Mesendoderm (in vitro differentiated cells): ENCODE measurements at regions not wholly inside any gene's neighbourhood (a gene's known extent, or its start where the extent isn't known, plus 50 kb on each side); places are given as distances from the start of the nearest gene placed in this dataset.

Experiments used
- DNase-seq: peaks from one replicate; pipeline ENCODE4 v3.0.0; 2013
- H2AK5ac ChIP-seq: 2 replicates; pipeline ENCODE4 v1.6.1; 2013; ENCODE audit warnings: low read length, inconsistent platforms
- H2BK120ac ChIP-seq: 2 replicates; pipeline ENCODE4 v1.6.1; 2013; ENCODE audit warnings: low read depth, mild to moderate bottlenecking, low read length, moderate library complexity, mixed read lengths
- H2BK15ac ChIP-seq: replicated peaks from 2 replicates; pipeline ENCODE4 v1.6.1; 2013; ENCODE audit warnings: low read depth, mild to moderate bottlenecking, moderate library complexity
- H2BK5ac ChIP-seq: 2 replicates; pipeline ENCODE4 v1.6.1; 2013; ENCODE audit warnings: low read length, inconsistent platforms
- H3K18ac ChIP-seq: 2 replicates; pipeline ENCODE4 v1.6.1; 2013; ENCODE audit warnings: mild to moderate bottlenecking, low read length, mixed read lengths
- H3K23ac ChIP-seq: one replicate; pipeline ENCODE4 v1.6.1; 2013; ENCODE audit warnings: low read length
- H3K27ac ChIP-seq: 2 replicates; pipeline ENCODE4 v1.5.1; 2013; ENCODE audit warnings: low read depth, mild to moderate bottlenecking, inconsistent platforms, low read length, moderate library complexity
- H3K27me3 ChIP-seq: 2 replicates; pipeline ENCODE4 v1.6.1; 2013; ENCODE audit warnings: low read length, control low read depth, mild to moderate bottlenecking, inconsistent platforms; ENCODE audit not compliant: insufficient read depth, poor library complexity
- H3K36me3 ChIP-seq: 2 replicates; pipeline ENCODE4 v1.6.1; 2013; ENCODE audit warnings: low read length, inconsistent platforms; ENCODE audit not compliant: control insufficient read depth, insufficient read depth
- H3K4ac ChIP-seq: one replicate; pipeline ENCODE4 v1.6.1; 2013; ENCODE audit warnings: low read depth, mild to moderate bottlenecking, low read length, moderate library complexity
- H3K4me1 ChIP-seq: 2 replicates; pipeline ENCODE4 v1.6.1; 2013; ENCODE audit warnings: low read depth, low read length, inconsistent platforms; ENCODE audit not compliant: control insufficient read depth
- H3K4me2 ChIP-seq: 2 replicates; pipeline ENCODE4 v1.6.1; 2013; ENCODE audit warnings: low read length
- H3K4me3 ChIP-seq: 2 replicates; pipeline ENCODE4 v1.5.1; 2013; ENCODE audit warnings: mild to moderate bottlenecking, low read length
- H3K56ac ChIP-seq: one replicate; pipeline ENCODE4 v1.6.1; 2013; ENCODE audit warnings: low read length
- H3K79me1 ChIP-seq: 2 replicates; pipeline ENCODE4 v1.6.1; 2013; ENCODE audit warnings: low read length, inconsistent platforms
- H3K79me2 ChIP-seq: 2 replicates; pipeline ENCODE4 v1.6.1; 2013; ENCODE audit warnings: mild to moderate bottlenecking, low read length; ENCODE audit not compliant: control insufficient read depth, insufficient read depth
- H3K9ac ChIP-seq: 2 replicates; pipeline ENCODE4 v1.6.1; 2013; ENCODE audit warnings: low read length, inconsistent platforms
- H4K5ac ChIP-seq: one replicate; pipeline ENCODE4 v1.6.1; 2013; ENCODE audit warnings: low read length
- H4K8ac ChIP-seq: one replicate; pipeline ENCODE4 v1.6.1; 2013; ENCODE audit warnings: low read depth, mild to moderate bottlenecking, control low read depth, low read length, moderate library complexity
- WGBS: extraction: QIAGEN DNeasy Blood & Tissue Kit; methylation state at CpG from one replicate; pipeline ENCODE4 v1.1.7; 2013; ENCODE audit warnings: low lambda C conversion rate, missing lambda C conversion rate; ENCODE audit not compliant: insufficient coverage; ENCODE audit errors: extremely low coverage; 5-methylcytosine and 5-hydroxymethylcytosine counted together

GRCh38 chr15:29430831-29431230, 161.2 kb upstream of the NSMCE3 start:
- Histone ChIP-seq H3K79me1 (no peaks in the 10 kb centered on the region), H3K4me1 (no peaks in the 10 kb centered on the region), H3K9ac (no peak overlapping the region), H3K27ac (no peak overlapping the region), H3K79me2 (no peaks in the 10 kb centered on the region), H2AK5ac (no peak overlapping the region), H3K4me3 (no peak overlapping the region), H2BK15ac (no peak overlapping the region), H3K36me3 (no peaks in the 10 kb centered on the region), H3K23ac (no peak overlapping the region), H2BK120ac (no peak overlapping the region), H4K8ac (no peak overlapping the region), H3K4ac (no peak overlapping the region), H3K4me2 (no peak overlapping the region), H3K56ac (no peak overlapping the region), H4K5ac (no peak overlapping the region), H2BK5ac (no peak overlapping the region), H3K27me3 (no peaks in the 10 kb centered on the region), H3K18ac (no peak overlapping the region)
- no peak for DNase-seq
- WGBS: no CpG with 5 or more reads among the region's 10 CpGs

GRCh38 chr15:29430124-29430523, 160.5 kb upstream of the NSMCE3 start:
- Histone ChIP-seq H4K8ac (no peak overlapping the region), H3K56ac (no peak overlapping the region), H3K79me1 (no peaks in the 10 kb centered on the region), H4K5ac (no peak overlapping the region), H3K4me1 (no peaks in the 10 kb centered on the region), H2BK120ac (no peak overlapping the region), H3K79me2 (no peaks in the 10 kb centered on the region), H3K23ac (no peak overlapping the region), H2BK5ac (no peak overlapping the region), H3K4ac (no peak overlapping the region), H3K18ac (no peak overlapping the region), H3K4me2 (no peak overlapping the region), H3K27me3 (no peaks in the 10 kb centered on the region), H3K36me3 (no peaks in the 10 kb centered on the region), H3K9ac (no peak overlapping the region), H2AK5ac (no peak overlapping the region), H2BK15ac (no peak overlapping the region), H3K27ac (no peak overlapping the region), H3K4me3 (no peak overlapping the region)
- no peak for DNase-seq
- no CpG with 5 or more reads among the region's 4 CpGs for WGBS

- H2BK15ac ChIP-seq: no peak overlapping the region
- no peak overlapping the region for H3K18ac ChIP-seq
- DNase-seq: no peak
- no peak overlapping the region for H3K4ac ChIP-seq
- no peak overlapping the region for H3K56ac ChIP-seq
- H3K23ac ChIP-seq: no peak overlapping the region
- H3K9ac ChIP-seq: no peak overlapping the region
- no peaks in the 10 kb centered on the region for H3K79me1 ChIP-seq
- no peak overlapping the region for H3K4me3 ChIP-seq
- H2BK5ac ChIP-seq: no peak overlapping the region
- no peaks in the 10 kb centered on the region for H3K79me2 ChIP-seq
- no CpG with 5 or more reads among the region's 13 CpGs for WGBS
- H4K8ac ChIP-seq: no peak overlapping the region
- H3K36me3 ChIP-seq: no peaks in the 10 kb centered on the region
- H2BK120ac ChIP-seq: no peak overlapping the region
- H3K27me3 ChIP-seq: no peaks in the 10 kb centered on the region
- H3K4me2 ChIP-seq: no peak overlapping the region
- H3K27ac ChIP-seq: no peak overlapping the region
- H2AK5ac ChIP-seq: no peak overlapping the region
- H4K5ac ChIP-seq: no peak overlapping the region
- no peaks in the 10 kb centered on the region for H3K4me1 ChIP-seq
These were observed 160.0 kb upstream of the NSMCE3 start for GRCh38 chr15:29429584-29429983.

DNA sequence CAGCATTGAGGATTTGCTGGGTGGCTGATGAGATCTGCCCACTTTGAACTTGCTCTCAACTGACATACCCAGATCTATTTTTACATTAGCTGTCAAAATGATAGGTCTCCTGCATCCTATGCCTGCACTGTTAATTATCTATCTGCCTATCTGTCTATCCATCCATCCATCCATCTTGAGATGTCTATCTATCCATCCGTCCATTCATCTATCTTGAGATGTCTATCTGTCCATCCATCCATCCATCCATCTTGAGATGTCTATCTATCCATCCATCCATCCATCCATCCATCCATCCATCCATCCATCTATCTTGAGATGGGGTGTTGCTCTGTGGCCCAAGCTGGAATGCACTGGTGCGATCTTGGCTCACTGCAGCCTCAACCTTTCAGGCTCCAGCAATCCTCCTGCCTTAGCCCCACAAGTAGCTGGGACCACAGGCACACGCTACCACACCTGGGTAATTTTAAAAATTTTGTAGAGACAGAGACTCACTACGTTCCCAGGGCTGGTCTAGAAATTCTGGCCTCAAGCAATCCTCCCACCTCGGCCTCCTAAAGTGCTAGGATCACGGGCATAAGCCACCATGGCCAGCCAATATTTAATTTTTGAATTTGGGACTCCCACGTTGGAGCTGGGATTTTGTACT, 159.4 kb upstream of the NSMCE3 start:
- Histone ChIP-seq H3K23ac (no peak overlapping the region), H3K4me1 (no peaks in the 10 kb centered on the region), H3K4me2 (no peak overlapping the region), H3K79me1 (no peaks in the 10 kb centered on the region), H3K4me3 (no peak overlapping the region), H3K79me2 (no peaks in the 10 kb centered on the region), H2BK120ac (no peak overlapping the region), H2BK5ac (no peak overlapping the region), H3K4ac (no peak overlapping the region), H2AK5ac (no peak overlapping the region), H4K8ac (no peak overlapping the region), H3K27me3 (no peaks in the 10 kb centered on the region), H2BK15ac (no peak overlapping the region), H3K9ac (no peak overlapping the region), H4K5ac (no peak overlapping the region), H3K18ac (no peak overlapping the region), H3K27ac (no peak overlapping the region), H3K36me3 (no peaks in the 10 kb centered on the region), H3K56ac (no peak overlapping the region)
- DNase-seq: no peak
- WGBS: no CpG with 5 or more reads among the region's 7 CpGs

GRCh38 chr15:29425864-29426263, 156.2 kb upstream of the NSMCE3 start:
- Histone ChIP-seq H2BK5ac (no peak overlapping the region), H3K4me1 (no peaks in the 10 kb centered on the region), H2BK15ac (no peak overlapping the region), H2BK120ac (no peak overlapping the region), H3K56ac (no peak overlapping the region), H3K79me2 (no peaks in the 10 kb centered on the region), H3K79me1 (no peaks in the 10 kb centered on the region), H3K4me2 (no peak overlapping the region), H3K27ac (no peak overlapping the region), H2AK5ac (no peak overlapping the region), H3K4me3 (no peak overlapping the region), H4K5ac (no peak overlapping the region), H3K18ac (no peak overlapping the region), H3K9ac (no peak overlapping the region), H3K27me3 (no peaks in the 10 kb centered on the region), H3K23ac (no peak overlapping the region), H3K36me3 (no peaks in the 10 kb centered on the region), H3K4ac (no peak overlapping the region), H4K8ac (no peak overlapping the region)
- no peak for DNase-seq

DNA sequence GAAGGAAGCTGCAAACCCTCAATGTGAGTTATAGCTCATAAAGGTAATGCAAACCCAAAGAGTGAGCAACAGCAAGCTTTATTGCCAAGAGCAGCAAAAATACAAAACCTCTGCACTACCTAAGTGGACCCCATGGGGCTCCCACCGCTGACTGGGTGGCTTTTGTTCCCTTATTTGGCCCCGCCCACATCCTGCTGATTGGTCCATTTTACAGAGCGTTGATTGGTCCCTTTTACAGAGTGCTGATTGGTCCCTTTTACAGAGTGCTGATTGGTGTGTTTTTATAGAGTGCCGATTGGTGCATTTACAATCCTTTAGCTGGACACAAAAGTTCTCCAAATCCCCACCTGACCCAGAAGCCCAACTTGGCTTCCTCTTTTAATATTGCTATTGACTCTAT, 154.5 kb upstream of the NSMCE3 start:
- Histone ChIP-seq H3K4ac (no peak overlapping the region), H3K18ac (no peak overlapping the region), H2BK15ac (no peak overlapping the region), H3K23ac (no peak overlapping the region), H2BK120ac (no peak overlapping the region), H4K5ac (no peak overlapping the region), H3K27me3 (no peaks in the 10 kb centered on the region), H3K27ac (no peak overlapping the region), H3K36me3 (no peaks in the 10 kb centered on the region), H3K4me3 (no peak overlapping the region), H4K8ac (no peak overlapping the region), H3K4me2 (no peak overlapping the region), H3K9ac (no peak overlapping the region), H3K56ac (no peak overlapping the region), H2AK5ac (no peak overlapping the region), H2BK5ac (no peak overlapping the region), H3K79me1 (no peaks in the 10 kb centered on the region), H3K79me2 (no peaks in the 10 kb centered on the region), H3K4me1 (peaks cover 7% of the 10 kb centered on the region)
- no CpG with 5 or more reads among the region's 4 CpGs for WGBS
- no peak for DNase-seq
